K562 (cell line): ENCODE measurements at regions not wholly inside any gene's neighbourhood (a gene's known extent, or its start where the extent isn't known, plus 50 kb on each side); places are given as distances from the start of the nearest gene placed in this dataset.

Experiments used
- ATAC-seq: fragments of 200-7000 bp; cut with Tn5 transposase; 3 replicates; pipeline ENCODE4 v1.9.1; 2020; ENCODE audit warnings: moderate library complexity
- BruUV-seq: library from RNA; stranded (reverse); fragments of 400-500 nt; replicated peaks from 2 replicates; lab custom pipeline; 2021; lab: Mats Ljungman, UMichigan
- CTCF ChIA-PET: fragments of 300-600 bp; formaldehyde crosslinking; extraction: SDS; loops from one replicate; lab custom pipeline; 2021; ENCODE audit warnings: low intra/inter-chr PET ratio; lab: Yijun Ruan, JAX
- POLR2A ChIA-PET: fragments of 300-600, 350-650 bp; sonication (Branson Sonifier 250); formaldehyde crosslinking; extraction: SDS; loops from one replicate; lab custom pipeline; 2021; ENCODE audit warnings: antibody characterized with exemption, inconsistent platforms; lab: Yijun Ruan, JAX
- DNase-seq, 4 experiments: peaks; one replicate each; pipeline versions ENCODE4 v3.0.0 to v3.0.0-alpha.2; 2011 to 2018; ENCODE audit warnings: low spot score in 3 of 4, mixed read lengths in 3 of 4; ENCODE audit errors: extremely low read depth in 1 of 4
- FAIRE-seq: peaks from 2 replicates; lab custom pipeline; 2011; peaks lifted over from hg19 to GRCh38; lab: Jason Lieb, UNC
- H2AFZ ChIP-seq: 2 replicates; pipeline ENCODE4 v1.6.0; 2011; ENCODE audit warnings: low read depth, low read length, control low read depth, inconsistent platforms
- H3K27ac ChIP-seq: fragments of 200-600 bp; 3 replicates; pipeline ENCODE4 v1.8.0; 2011; ENCODE audit warnings: low read depth, mild to moderate bottlenecking, control low read depth, inconsistent platforms, low read length, moderate library complexity, mixed read lengths; ENCODE audit errors: extremely low read depth
- H3K27me3 ChIP-seq, 2 experiments: fragments of 300-600 bp in 1 of 2; 2 replicates in 1 of 2; 3 replicates in 1 of 2; pipeline versions ENCODE4 v1.6.0 to v1.8.0; 2011; ENCODE audit warnings: inconsistent platforms in 2 of 2, low read length in 2 of 2, mild to moderate bottlenecking in 1 of 2, mixed read lengths in 1 of 2, moderate library complexity in 1 of 2; ENCODE audit not compliant: control insufficient read depth in 2 of 2, insufficient read depth in 2 of 2
- H3K36me3 ChIP-seq: fragments of 300-600 bp; 3 replicates; pipeline ENCODE4 v1.8.0; 2011; ENCODE audit warnings: mild to moderate bottlenecking, low read length, inconsistent platforms; ENCODE audit not compliant: control insufficient read depth, insufficient read depth
- H3K4me1 ChIP-seq, 2 experiments: fragments of 200-600 bp in 1 of 2; replicated peaks in 1 of 2; 2 replicates in 1 of 2; 3 replicates in 1 of 2; pipeline versions ENCODE4 v1.5.1 to v1.8.0; 2011; ENCODE audit warnings: inconsistent platforms in 2 of 2, low read length in 2 of 2, mild to moderate bottlenecking in 1 of 2, mixed read lengths in 1 of 2, moderate library complexity in 1 of 2; ENCODE audit not compliant: control insufficient read depth in 2 of 2, insufficient read depth in 2 of 2
- H3K4me2 ChIP-seq: 2 replicates; pipeline ENCODE4 v1.6.1; 2011; ENCODE audit warnings: low read length, control low read depth, inconsistent platforms, mixed read lengths; ENCODE audit not compliant: insufficient read depth
- H3K4me3 ChIP-seq: fragments of 200-600 bp; sonication (generic), shearing (Covaris generic); 2 replicates; pipeline ENCODE4 v1.5.1; 2016; ENCODE audit warnings: control low read depth, inconsistent platforms
- H3K79me2 ChIP-seq: fragments of 200-600 bp; 3 replicates; pipeline ENCODE4 v1.8.0; 2011; ENCODE audit warnings: low read length, inconsistent platforms; ENCODE audit not compliant: control insufficient read depth, insufficient read depth
- H3K9ac ChIP-seq, 2 experiments: 2 replicates each; pipeline versions ENCODE4 v1.6.0 to v1.6.1; 2011; ENCODE audit warnings: low read depth in 2 of 2, low read length in 2 of 2, control low read depth in 1 of 2, inconsistent platforms in 1 of 2, mild to moderate bottlenecking in 1 of 2, mixed read lengths in 1 of 2; ENCODE audit not compliant: insufficient read depth in 1 of 2
- H3K9me1 ChIP-seq: one replicate; pipeline ENCODE4 v1.6.0; 2011; ENCODE audit warnings: inconsistent platforms, mild to moderate bottlenecking, low read length, moderate library complexity; ENCODE audit not compliant: control insufficient read depth, insufficient read depth
- H3K9me3 ChIP-seq: replicated peaks from 2 replicates; pipeline ENCODE4 v1.5.1; 2011; ENCODE audit warnings: low read depth, low read length, inconsistent platforms; ENCODE audit not compliant: control insufficient read depth, insufficient read depth
- H4K20me1 ChIP-seq: replicated peaks from 2 replicates; pipeline ENCODE4 v1.6.1; 2011; ENCODE audit warnings: low read length, inconsistent platforms, mixed read lengths; ENCODE audit not compliant: control insufficient read depth, insufficient read depth
- MEF2D ChIP-seq: conservative IDR thresholded peaks from 2 replicates; pipeline ENCODE4 v1.6.1; 2016; ENCODE audit warnings: low read depth, missing genetic modification characterization, missing compliant biosample characterization
- NFE2 ChIP-seq: IDR thresholded peaks from 2 replicates; pipeline ENCODE4 v1.6.1; 2014; ENCODE audit warnings: antibody characterized with exemption, low read depth
- ZNF232 ChIP-seq: sonication (generic); formaldehyde crosslinking; IDR thresholded peaks from 2 replicates; pipeline ENCODE4 v1.8.0; 2022; ENCODE audit warnings: mild to moderate bottlenecking, missing genetic modification reagents
- ZNF324 ChIP-seq: fragments of 250-450 bp; sonication (Bioruptor Pico); IDR thresholded peaks from 2 replicates; pipeline ENCODE4 v1.4.0; 2020; ENCODE audit warnings: mild to moderate bottlenecking
- ZNF592 ChIP-seq: fragments of 450-650 bp; IDR thresholded peaks from 2 replicates; pipeline ENCODE4 v1.6.1; 2017; ENCODE audit warnings: antibody characterized with exemption, mild to moderate bottlenecking
- ZNF75A ChIP-seq: fragments of 450-650 bp; formaldehyde crosslinking; IDR thresholded peaks from 2 replicates; pipeline ENCODE4 v1.4.0; 2020; ENCODE audit warnings: mild to moderate bottlenecking
- ZNF766 ChIP-seq: fragments of 200-800 bp; sonication (Bioruptor generic); conservative IDR thresholded peaks from 2 replicates; pipeline ENCODE4 v1.6.1; 2016; ENCODE audit warnings: missing genetic modification characterization, missing compliant biosample characterization
- WGBS: fragments of 100-300 bp; shearing (Covaris generic); methylation state at CpG from one replicate; pipeline ENCODE4 v1.1.6; 2016; ENCODE audit warnings: low coverage, mixed read lengths; ENCODE audit not compliant: insufficient coverage; ENCODE audit errors: missing lambda C conversion rate; 5-methylcytosine and 5-hydroxymethylcytosine counted together
- in situ Hi-C: fragments of 300-500 bp; cut with MboI; formaldehyde crosslinking; loops from 4 replicates; pipeline ENCODE4 v1.15.0; 2018; ENCODE audit warnings: inconsistent platforms, mixed read lengths
- intact Hi-C: fragments of 100-400 bp; cut with micrococcal nuclease; formaldehyde crosslinking; loops from 2 replicates; pipeline ENCODE4 v1.14.2; 2022

DNA sequence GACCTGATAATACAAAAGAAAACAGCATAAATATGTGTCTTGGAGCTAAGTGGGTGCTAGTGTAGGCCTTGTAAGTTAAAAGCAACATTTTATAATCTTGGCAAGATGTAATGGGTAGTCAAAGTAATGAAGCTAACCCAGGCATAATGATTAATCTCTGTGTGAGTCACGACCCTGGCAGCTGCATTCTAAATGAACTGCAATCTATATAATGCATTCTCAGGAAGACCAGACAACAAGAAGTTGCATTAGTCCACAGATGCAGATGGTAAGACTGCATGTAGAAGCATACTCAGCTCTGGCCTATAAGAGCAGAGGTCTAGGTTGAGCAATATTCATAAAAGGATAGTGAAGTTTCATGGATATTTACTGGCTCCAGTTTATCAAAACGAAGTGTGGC lies 85.6 kb upstream of the ETAA1 start (continued):
- no peak for TF ChIP-seq ZNF592
- no peak for TF ChIP-seq ZNF766 (CRISPR knock-in tag)
- TF ChIP-seq, all 486 proteins: peak for 0

DNA sequence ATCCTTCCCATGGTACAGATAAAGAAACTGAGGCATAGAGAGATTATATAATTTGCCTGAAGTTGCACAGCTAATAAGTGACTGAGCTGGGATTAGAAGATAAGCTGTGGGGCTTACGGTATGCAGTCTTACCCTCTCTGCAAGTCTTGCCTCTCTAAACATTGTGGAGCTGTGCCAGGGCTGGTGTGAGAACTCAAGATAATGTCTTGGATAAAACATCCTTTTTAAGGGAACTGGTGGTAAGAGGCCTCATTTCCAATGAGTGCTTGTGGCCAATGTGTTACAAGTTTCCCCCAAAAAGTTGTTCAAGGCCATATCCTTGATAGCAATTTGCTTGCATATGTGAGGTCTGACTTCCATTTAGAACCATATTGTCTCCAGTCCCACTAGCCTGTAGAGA lies 84.3 kb upstream of the ETAA1 start:
- no peaks in the 10 kb centered on the region for H4K20me1 ChIP-seq
- no peak overlapping the region for H2AFZ ChIP-seq
- no peaks in the 10 kb centered on the region for H3K9me3 ChIP-seq
- no TSS peak for BruUV-seq
- H3K4me2 ChIP-seq: no peak overlapping the region
- no peak for FAIRE-seq
- H3K27ac ChIP-seq: no peak overlapping the region
- intact Hi-C loops (no loop called here), in situ Hi-C loops (no loop called here)
- 0% methylated on average over 1 of the region's 1 CpG for WGBS
- CTCF ChIA-PET: no interaction called here
- H3K9ac ChIP-seq: no peak overlapping the region
- TF ChIP-seq ZNF75A (CRISPR knock-in tag) (no peak), MEF2D (tag) (no peak), ZNF232 (CRISPR knock-in tag) (no peak), ZNF324 (no peak), NFE2 (no peak)
- TF ChIP-seq, all 486 proteins: peak for 0
- Histone ChIP-seq H3K79me2 (no peaks in the 10 kb centered on the region), H3K36me3 (no peaks in the 10 kb centered on the region), H3K9me1 (no peaks in the 10 kb centered on the region), H3K4me1 (no peaks in the 10 kb centered on the region), H3K4me3 (no peak overlapping the region), H3K27me3 (no peaks in the 10 kb centered on the region)
- ATAC-seq (no peak), DNase-seq (no peak)
- POLR2A ChIA-PET: no interaction called here
